Fibroblast of villous mesenchyme (primary cell): ENCODE measurements at regions not wholly inside any gene's neighbourhood (a gene's known extent, or its start where the extent isn't known, plus 50 kb on each side); places are given as distances from the start of the nearest gene placed in this dataset.

ENCODE experiments used
- DNase-seq: peaks from one replicate; pipeline ENCODE4 v3.0.0-alpha.2; 2010; ENCODE audit warnings: low read depth
- H3K4me3 ChIP-seq: 2 replicates; pipeline ENCODE4 v1.5.1; 2011; ENCODE audit warnings: low read depth, mild to moderate bottlenecking, low read length
- CTCF ChIP-seq: IDR thresholded peaks from 2 replicates; pipeline ENCODE4 v1.5.1; 2012; ENCODE audit warnings: low read depth, mild to moderate bottlenecking, low read length; ENCODE audit not compliant: insufficient read depth

- TF ChIP-seq CTCF = no peak
- no peak for DNase-seq
- H3K4me3 ChIP-seq = no peak overlapping the region
Measured at GRCh38 chr5:30398423-30398822, 795.1 kb upstream of the CDH6 start.

GRCh38 chr5:30392897-30393296, 800.6 kb upstream of the CDH6 start:
- no peak for DNase-seq
- H3K4me3 ChIP-seq = no peak overlapping the region
- TF ChIP-seq CTCF = no peak

GRCh38 chr5:30390095-30390494, 803.4 kb upstream of the CDH6 start:
- DNase-seq = no peak
- no peak overlapping the region for H3K4me3 ChIP-seq
- no peak for TF ChIP-seq CTCF

- no peak for TF ChIP-seq CTCF
- no peak for DNase-seq
Measured at GRCh38 chr5:30387974-30388632, 805.4 kb upstream of the CDH6 start.

GRCh38 chr5:30385754-30386153, 807.7 kb upstream of the CDH6 start:
- no peak for TF ChIP-seq CTCF
- H3K4me3 ChIP-seq = no peak overlapping the region
- DNase-seq = no peak

More at GRCh38 chr5:30387974-30388632, 805.4 kb upstream of the CDH6 start:
- no peak overlapping the region for H3K4me3 ChIP-seq

- no peak for DNase-seq
- no peak overlapping the region for H3K4me3 ChIP-seq
- no peak for TF ChIP-seq CTCF
Measured at GRCh38 chr5:30384171-30384570, 809.3 kb upstream of the CDH6 start.

GRCh38 chr5:30380228-30380627, 813.3 kb upstream of the CDH6 start:
- TF ChIP-seq CTCF = no peak
- no peak for DNase-seq
- no peak overlapping the region for H3K4me3 ChIP-seq
